SK-N-SH (cell line): ENCODE measurements at regions not wholly inside any gene's neighbourhood (a gene's known extent, or its start where the extent isn't known, plus 50 kb on each side); places are given as distances from the start of the nearest gene placed in this dataset.
A peak's percentile ranks its signal among the peaks of the same experiment; 100 is the strongest.
"Not testable (repeated sequence)": the region's sequence is repeated elsewhere in the genome, so short reads cannot be mapped to it uniquely, and the experiment has no call there.

Experiments
- CTCF ChIA-PET: fragments of 300-600, 350-600 bp; formaldehyde crosslinking; extraction: SDS; loops from one replicate; lab custom pipeline; 2021; lab: Yijun Ruan, JAX
- POLR2A ChIA-PET: fragments of 350-600 bp; sonication (Branson Sonifier 250); formaldehyde crosslinking; extraction: SDS; loops from one replicate; lab custom pipeline; 2020; ENCODE audit warnings: antibody characterized with exemption, inconsistent platforms; lab: Yijun Ruan, JAX
- DNase-seq: peaks from one replicate; pipeline ENCODE4 v3.0.0; 2012
- H2AFZ ChIP-seq: fragments of 200-600 bp; sonication (generic); 2 replicates; pipeline ENCODE4 v1.8.1; 2016; ENCODE audit warnings: antibody characterized with exemption, mild to moderate bottlenecking, low read depth
- H3F3A ChIP-seq: fragments of 200-600 bp; sonication (generic); replicated peaks from 2 replicates; pipeline ENCODE3; 2016; ENCODE audit warnings: antibody characterized with exemption, mild to moderate bottlenecking; ENCODE audit not compliant: insufficient read depth
- H3K27ac ChIP-seq, 2 experiments: fragments of 200-500 bp in 1 of 2; fragments of 200-600 bp in 1 of 2; sonication (Bioruptor generic) in 1 of 2; sonication (generic), shearing (Covaris generic) in 1 of 2; 2 replicates each; pipeline versions ENCODE4 v1.5.1 to v1.6.1; 2014 to 2016; ENCODE audit warnings: low read depth in 2 of 2, inconsistent platforms in 1 of 2, low read length in 1 of 2, mild to moderate bottlenecking in 1 of 2, mixed read lengths in 1 of 2
- H3K27me3 ChIP-seq: fragments of 200-600 bp; sonication (generic), shearing (Covaris generic); 2 replicates; pipeline ENCODE4 v1.6.1; 2016; ENCODE audit warnings: mixed run types; ENCODE audit not compliant: insufficient read depth
- H3K36me3 ChIP-seq, 2 experiments: fragments of 200-500 bp in 1 of 2; fragments of 200-600 bp in 1 of 2; sonication (Bioruptor generic) in 1 of 2; sonication (generic) in 1 of 2; replicated peaks in 1 of 2; 2 replicates each; pipeline versions ENCODE3 to v1.5.1; 2014 to 2016; ENCODE audit warnings: low read length in 1 of 2, mild to moderate bottlenecking in 1 of 2; ENCODE audit not compliant: insufficient read depth in 2 of 2, control insufficient read depth in 1 of 2
- H3K4me1 ChIP-seq, 2 experiments: fragments of 200-500 bp in 1 of 2; fragments of 200-600 bp in 1 of 2; sonication (Bioruptor generic) in 1 of 2; sonication (generic), shearing (Covaris generic) in 1 of 2; 2 replicates each; pipeline versions ENCODE4 v1.5.1 to v1.6.1; 2014 to 2016; ENCODE audit warnings: low read depth in 1 of 2, low read length in 1 of 2, mixed run types in 1 of 2; ENCODE audit not compliant: insufficient read depth in 2 of 2, control insufficient read depth in 1 of 2
- H3K4me2 ChIP-seq: fragments of 200-600 bp; sonication (generic), shearing (Covaris generic); 2 replicates; pipeline ENCODE4 v1.6.1; 2017; ENCODE audit warnings: mixed run types
- H3K4me3 ChIP-seq, 2 experiments: fragments of 200-500 bp in 1 of 2; fragments of 200-600 bp in 1 of 2; sonication (Bioruptor generic) in 1 of 2; sonication (generic), shearing (Covaris generic) in 1 of 2; 2 replicates each; pipeline versions ENCODE4 v1.5.1 to v1.8.1; 2014 to 2016; ENCODE audit warnings: low read depth in 2 of 2, inconsistent platforms in 1 of 2, low read length in 1 of 2, mild to moderate bottlenecking in 1 of 2, mixed read lengths in 1 of 2, moderate library complexity in 1 of 2
- H3K79me2 ChIP-seq: fragments of 200-600 bp; sonication (generic); 2 replicates; pipeline ENCODE4 v1.8.1; 2017; ENCODE audit warnings: mild to moderate bottlenecking; ENCODE audit not compliant: insufficient read depth
- H3K9ac ChIP-seq: fragments of 200-600 bp; sonication (generic); 2 replicates; pipeline ENCODE4 v1.6.1; 2017; ENCODE audit warnings: mixed run types
- H3K9me2 ChIP-seq: fragments of 200-600 bp; sonication (generic); 2 replicates; pipeline ENCODE4 v1.6.1; 2017; ENCODE audit warnings: mixed run types
- H3K9me3 ChIP-seq: fragments of 200-600 bp; sonication (generic); 2 replicates; pipeline ENCODE4 v1.6.1; 2017; ENCODE audit warnings: mixed run types, mild to moderate bottlenecking, moderate library complexity
- H4K20me1 ChIP-seq: fragments of 200-600 bp; sonication (generic); 2 replicates; pipeline ENCODE4 v1.6.1; 2017; ENCODE audit warnings: mild to moderate bottlenecking, mixed run types; ENCODE audit not compliant: insufficient read depth
- CHD2 ChIP-seq: fragments of 150-350 bp; IDR thresholded peaks from 2 replicates; pipeline ENCODE4 v1.6.1; 2018; ENCODE audit warnings: low read length; ENCODE audit not compliant: partially characterized antibody
- ELF1 ChIP-seq: IDR thresholded peaks from 2 replicates; pipeline ENCODE4 v1.4.0; 2012
- EP300 ChIP-seq, 2 experiments: IDR thresholded peaks; 2 replicates each; pipeline versions ENCODE4 v1.4.0 to v1.6.1; 2012; ENCODE audit warnings: borderline replicate concordance in 1 of 2, low read depth in 1 of 2, low read length in 1 of 2
- FOSL2 ChIP-seq: IDR thresholded peaks from 2 replicates; pipeline ENCODE4 v1.4.0; 2012; ENCODE audit warnings: low read depth, mild to moderate bottlenecking, moderate library complexity, borderline replicate concordance
- FOXJ3 ChIP-seq: sonication (generic); formaldehyde crosslinking; IDR thresholded peaks from 2 replicates; pipeline ENCODE4 v1.5.1; 2020; ENCODE audit warnings: mild to moderate bottlenecking, missing genetic modification reagents
- GABPA ChIP-seq: IDR thresholded peaks from 2 replicates; pipeline ENCODE4 v1.4.0; 2012; ENCODE audit warnings: low read depth, mild to moderate bottlenecking
- MXI1 ChIP-seq: IDR thresholded peaks from 2 replicates; pipeline ENCODE4 v1.6.1; 2012; ENCODE audit warnings: mild to moderate bottlenecking, low read depth, low read length, improper control_type of control experiment
- NFIC ChIP-seq: IDR thresholded peaks from 2 replicates; pipeline ENCODE4 v1.4.0; 2012; ENCODE audit warnings: borderline replicate concordance
- NRF1 ChIP-seq: IDR thresholded peaks from 2 replicates; pipeline ENCODE4 v1.6.1; 2012; ENCODE audit warnings: low read depth, mild to moderate bottlenecking, low read length
- RCOR1 ChIP-seq: fragments of 150-350 bp; IDR thresholded peaks from 2 replicates; pipeline ENCODE4 v1.6.1; 2017; ENCODE audit warnings: antibody characterized with exemption, low read length
- REST ChIP-seq: IDR thresholded peaks from 2 replicates; pipeline ENCODE4 v1.6.1; 2012; ENCODE audit warnings: mild to moderate bottlenecking, low read depth, low read length, moderate library complexity
- RFX5 ChIP-seq: IDR thresholded peaks from 2 replicates; pipeline ENCODE4 v1.6.1; 2012; ENCODE audit warnings: mild to moderate bottlenecking, improper control_type of control experiment, low read length
- RXRA ChIP-seq: IDR thresholded peaks from 2 replicates; pipeline ENCODE4 v1.4.0; 2012; ENCODE audit warnings: low read depth, mild to moderate bottlenecking, borderline replicate concordance
- SIN3A ChIP-seq: IDR thresholded peaks from 2 replicates; pipeline ENCODE4 v1.6.1; 2012; ENCODE audit warnings: low read depth, mild to moderate bottlenecking, low read length, moderate library complexity, borderline replicate concordance
- TAF1 ChIP-seq: IDR thresholded peaks from 2 replicates; pipeline ENCODE4 v1.6.1; 2012; ENCODE audit warnings: low read depth, mild to moderate bottlenecking, low read length, moderate library complexity, borderline replicate concordance
- TCF12 ChIP-seq: IDR thresholded peaks from 2 replicates; pipeline ENCODE4 v1.4.0; 2012
- YY1 ChIP-seq: IDR thresholded peaks from 2 replicates; pipeline ENCODE4 v1.4.0; 2012; ENCODE audit warnings: low read depth, mild to moderate bottlenecking
- WGBS: methylation state at CpG from one replicate; pipeline ENCODE4 v1.1.6; 2017; ENCODE audit warnings: low lambda C conversion rate; 5-methylcytosine and 5-hydroxymethylcytosine counted together
- TF ChIP-seq, protein P1 (sequence below): IDR thresholded peaks from 2 replicates; pipeline ENCODE4 v1.4.0; 2012; ENCODE audit warnings: low read depth, borderline replicate concordance

- no peak for TF ChIP-seq RXRA
- TF ChIP-seq RCOR1, result no peak
- no peak for TF ChIP-seq CHD2
- no peak for TF ChIP-seq RFX5
These were observed 103.5 kb upstream of the ARRDC3 start (continued) for GRCh38 chr5:91486638-91487037.

GRCh38 chr5:91484662-91485061 lies 101.5 kb upstream of the ARRDC3 start:
- Histone ChIP-seq H3K27ac (no peak overlapping the region), H3K9ac (no peak overlapping the region), H3K27me3 (no peaks in the 10 kb centered on the region), H3K9me3 (0 out of 2 replicates have a peak, but pooled peaks cover 3% of the 10 kb centered on the region), H3K4me2 (no peak overlapping the region), H4K20me1 (no peaks in the 10 kb centered on the region), H2AFZ (no peak overlapping the region)
- ChIA-PET POLR2A (no interaction called here), CTCF (interaction anchor here (2.3 kb wide), 1 partner anchor 10 kb away, joined by 7 read pairs; no protein-coding TSS in a partner anchor)
- TF ChIP-seq YY1, result no peak
- no peak for TF ChIP-seq ELF1
- TF ChIP-seq CHD2, result no peak
- no peak for TF ChIP-seq FOXJ3
- no peak for TF ChIP-seq NRF1
- TF ChIP-seq RXRA, result no peak
- no peak for TF ChIP-seq NFIC
- 0 out of 2 replicates have a peak, but pooled peaks have one; percentile 5 for TF ChIP-seq FOSL2
- TF ChIP-seq REST, result no peak
- TF ChIP-seq GABPA, result no peak
- no peak for TF ChIP-seq TAF1
- no peak for TF ChIP-seq SIN3A
- no peak for TF ChIP-seq TCF12
- 0 out of 4 replicates have a peak, but pooled peaks of 1 of the 2 experiments have one; percentile 7 for TF ChIP-seq EP300 (IDR thresholded peaks at IDR 0.05; ENCODE audit: borderline replicate concordance in 1 of 2, low read depth in 1 of 2, low read length in 1 of 2)
- TF ChIP-seq, protein P1, sequence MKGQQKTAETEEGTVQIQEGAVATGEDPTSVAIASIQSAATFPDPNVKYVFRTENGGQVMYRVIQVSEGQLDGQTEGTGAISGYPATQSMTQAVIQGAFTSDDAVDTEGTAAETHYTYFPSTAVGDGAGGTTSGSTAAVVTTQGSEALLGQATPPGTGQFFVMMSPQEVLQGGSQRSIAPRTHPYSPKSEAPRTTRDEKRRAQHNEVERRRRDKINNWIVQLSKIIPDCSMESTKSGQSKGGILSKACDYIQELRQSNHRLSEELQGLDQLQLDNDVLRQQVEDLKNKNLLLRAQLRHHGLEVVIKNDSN, result no peak
- no peak for TF ChIP-seq MXI1
- TF ChIP-seq, all 33 proteins: peak for 2
- Histone ChIP-seq H3K36me3 (no peaks in the 10 kb centered on the region), H3K9me2 (no peaks in the 10 kb centered on the region), H3K79me2 (no peaks in the 10 kb centered on the region), H3K4me1 (peaks cover 0 to 6% of the 10 kb centered on the region in 2 experiments; a peak in 1 of 4 replicates), H3K4me3 (no peak overlapping the region), H3F3A (no peaks in the 10 kb centered on the region)
- no peak for DNase-seq

GRCh38 chr5:91479376-91479775 lies 96.3 kb upstream of the ARRDC3 start:
- WGBS, result 63% methylated on average over 2 of the region's 2 CpGs
- H3K79me2 ChIP-seq, H3K9me2 ChIP-seq, H3K4me1 ChIP-seq, H4K20me1 ChIP-seq, H3F3A ChIP-seq, H3K27me3 ChIP-seq, CTCF ChIA-PET, H2AFZ ChIP-seq, DNase-seq, H3K27ac ChIP-seq, H3K9ac ChIP-seq, H3K36me3 ChIP-seq, H3K4me2 ChIP-seq, POLR2A ChIA-PET, H3K9me3 ChIP-seq, H3K4me3 ChIP-seq: not testable (repeated sequence)
